GM12873 (cell line): ENCODE measurements at regions not wholly inside any gene's neighbourhood (a gene's known extent, or its start where the extent isn't known, plus 50 kb on each side); places are given as distances from the start of the nearest gene placed in this dataset.

Experiments
- TF ChIP-seq, protein P1 (sequence below): IDR thresholded peaks from 2 replicates; pipeline ENCODE4 v1.5.1; 2012; ENCODE audit warnings: low read depth, mild to moderate bottlenecking, moderate library complexity, low read length, control low read depth; ENCODE audit not compliant: insufficient read depth; ENCODE audit errors: missing control alignments

DNA sequence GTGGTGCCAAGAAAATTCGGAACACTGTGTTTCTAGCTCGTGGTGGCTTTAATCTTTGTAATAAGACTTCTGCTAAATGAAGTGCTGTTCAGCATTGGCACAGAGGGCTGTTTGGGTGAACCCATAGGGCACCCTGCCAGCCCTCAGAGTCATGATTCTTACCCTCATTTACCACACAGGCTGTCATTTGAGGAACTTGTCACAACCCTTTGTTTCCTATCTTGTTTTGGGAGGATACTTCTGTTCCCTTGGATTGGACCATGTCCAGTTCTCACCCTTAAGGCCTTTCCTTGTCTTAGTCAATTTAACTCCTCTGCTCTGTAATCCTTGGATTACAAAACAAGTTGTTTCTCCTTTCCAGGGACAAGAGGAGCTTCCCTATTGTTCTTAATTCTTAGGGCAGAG is 225.7 kb downstream of the MTX2 start:
- TF ChIP-seq, protein P1, sequence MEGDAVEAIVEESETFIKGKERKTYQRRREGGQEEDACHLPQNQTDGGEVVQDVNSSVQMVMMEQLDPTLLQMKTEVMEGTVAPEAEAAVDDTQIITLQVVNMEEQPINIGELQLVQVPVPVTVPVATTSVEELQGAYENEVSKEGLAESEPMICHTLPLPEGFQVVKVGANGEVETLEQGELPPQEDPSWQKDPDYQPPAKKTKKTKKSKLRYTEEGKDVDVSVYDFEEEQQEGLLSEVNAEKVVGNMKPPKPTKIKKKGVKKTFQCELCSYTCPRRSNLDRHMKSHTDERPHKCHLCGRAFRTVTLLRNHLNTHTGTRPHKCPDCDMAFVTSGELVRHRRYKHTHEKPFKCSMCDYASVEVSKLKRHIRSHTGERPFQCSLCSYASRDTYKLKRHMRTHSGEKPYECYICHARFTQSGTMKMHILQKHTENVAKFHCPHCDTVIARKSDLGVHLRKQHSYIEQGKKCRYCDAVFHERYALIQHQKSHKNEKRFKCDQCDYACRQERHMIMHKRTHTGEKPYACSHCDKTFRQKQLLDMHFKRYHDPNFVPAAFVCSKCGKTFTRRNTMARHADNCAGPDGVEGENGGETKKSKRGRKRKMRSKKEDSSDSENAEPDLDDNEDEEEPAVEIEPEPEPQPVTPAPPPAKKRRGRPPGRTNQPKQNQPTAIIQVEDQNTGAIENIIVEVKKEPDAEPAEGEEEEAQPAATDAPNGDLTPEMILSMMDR = no peak

DNA sequence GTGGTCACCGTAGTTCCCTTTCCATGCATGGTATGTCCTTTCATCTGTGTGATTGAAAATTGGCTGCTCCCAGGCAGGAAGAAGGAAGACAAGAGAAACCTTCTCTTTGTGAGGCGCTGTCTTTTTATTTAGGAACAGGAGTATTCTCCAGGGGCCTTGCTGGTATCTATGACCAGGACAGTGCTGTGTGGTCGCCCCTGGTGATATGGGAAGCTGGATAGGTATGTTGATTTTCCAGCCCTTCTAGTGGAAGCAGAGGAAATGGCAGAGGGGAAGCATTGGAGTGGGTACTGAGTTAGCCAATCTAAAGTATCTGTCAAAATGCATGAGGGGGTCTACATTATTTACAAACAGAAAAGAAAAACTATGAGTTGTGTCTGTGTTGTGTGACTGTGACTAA is 226.6 kb downstream of the MTX2 start:
- TF ChIP-seq, protein P1 = no peak

GRCh38 chr2:176496761-176497160 is 227.5 kb downstream of the MTX2 start:
- TF ChIP-seq, protein P1 = no peak

GRCh38 chr2:176500901-176501300 is 231.7 kb downstream of the MTX2 start:
- TF ChIP-seq, protein P1 = no peak

GRCh38 chr2:176501617-176502016 is 232.4 kb downstream of the MTX2 start:
- TF ChIP-seq, protein P1 = no peak

DNA sequence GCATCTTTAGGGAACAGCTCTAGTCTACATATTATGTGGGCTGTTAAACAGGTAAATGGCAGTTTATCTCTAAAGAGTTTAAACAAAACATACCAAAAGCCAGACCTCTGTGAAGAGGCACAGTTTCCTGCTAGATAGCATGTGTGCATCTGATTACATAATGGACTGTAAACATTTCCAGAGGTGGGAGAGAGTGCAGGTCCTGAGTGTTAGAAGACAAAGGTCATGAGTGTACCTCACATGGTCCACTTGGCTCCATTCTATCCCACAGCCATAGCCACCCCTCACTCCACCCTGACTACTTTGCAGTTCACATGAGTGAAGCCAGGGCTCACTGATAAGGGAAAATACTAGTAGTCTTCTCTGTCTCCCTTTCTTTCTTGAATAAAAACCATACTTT is 233.4 kb downstream of the MTX2 start:
- TF ChIP-seq, protein P1 = no peak

DNA sequence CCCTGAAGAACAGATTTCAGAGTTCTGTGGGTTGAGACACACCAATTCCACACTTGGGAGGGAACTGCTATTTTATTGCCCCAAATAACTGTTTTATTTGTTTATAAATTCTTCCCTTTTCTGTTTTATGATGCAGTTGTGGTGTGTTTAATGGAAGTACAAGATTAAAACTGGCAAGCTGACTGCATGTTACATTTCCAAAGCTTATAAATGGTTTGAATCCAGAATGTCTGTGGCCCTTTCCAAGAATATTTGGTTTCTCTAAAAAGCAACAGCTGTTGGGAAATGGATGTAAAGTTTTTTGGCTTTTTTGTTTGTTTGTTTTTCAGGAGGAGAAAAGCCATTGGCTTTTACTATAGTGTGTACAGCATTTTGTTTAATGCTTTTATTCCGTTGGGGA is 234.5 kb downstream of the MTX2 start:
- TF ChIP-seq, protein P1 = no peak
